ENCODE measurements at regions not wholly inside any gene's neighbourhood (a gene's known extent, or its start where the extent isn't known, plus 50 kb on each side); places are given as distances from the start of the nearest gene placed in this dataset.

- H3K79me2 ChIP-seq (ENCODE audit: low read length) = no peaks in the 10 kb centered on the region
- H3K27me3 ChIP-seq (ENCODE audit: low read length) = no peaks in the 10 kb centered on the region
- H3K36me3 ChIP-seq (ENCODE audit: insufficient read depth, low read length) = no peaks in the 10 kb centered on the region
- H2AFZ ChIP-seq (ENCODE audit: low read length) = no peak overlapping the region
- H3K4me2 ChIP-seq (ENCODE audit: low read depth, low read length, poor library complexity, severe bottlenecking) = peak overlapping the region; percentile 59
- H3K9me3 ChIP-seq (ENCODE audit: low read length) = no peaks in the 10 kb centered on the region; the same call in 1 of the 2 replicates
- H4K20me1 ChIP-seq (ENCODE audit: insufficient read depth, low read depth, low read length) = no peaks in the 10 kb centered on the region
- H3K9me2 ChIP-seq (replicated peaks; ENCODE audit: insufficient read depth, low read length) = no peaks in the 10 kb centered on the region
- peaks cover 29% of the 10 kb centered on the region for H3K4me1 ChIP-seq (ENCODE audit: low read length)
- H3K4me3 ChIP-seq (ENCODE audit: low read length) = no peak overlapping the region
- peak; percentile 94 for DNase-seq
- H3K27ac ChIP-seq (ENCODE audit: low read length) = peak overlapping the region; percentile 58
- H3K9ac ChIP-seq (ENCODE audit: low read length) = no peak overlapping the region
These were observed 353.8 kb downstream of the AACS start for GRCh38 chr12:125418902-125419564.

GRCh38 chr12:125424909-125425308 is 359.7 kb downstream of the AACS start:
- no peaks in the 10 kb centered on the region for H3K9me3 ChIP-seq (ENCODE audit: low read length)
- no peak overlapping the region for H3K27ac ChIP-seq (ENCODE audit: low read length)

GRCh38 chr12:125431516-125431915 is 366.3 kb downstream of the AACS start:
- Histone ChIP-seq H3K9me2 (replicated peaks; ENCODE audit: insufficient read depth, low read length) (no peaks in the 10 kb centered on the region), H3K27me3 (ENCODE audit: low read length) (no peaks in the 10 kb centered on the region), H3K79me2 (ENCODE audit: low read length) (no peaks in the 10 kb centered on the region), H4K20me1 (ENCODE audit: insufficient read depth, low read depth, low read length) (no peaks in the 10 kb centered on the region), H2AFZ (ENCODE audit: low read length) (no peak overlapping the region), H3K36me3 (ENCODE audit: insufficient read depth, low read length) (no peaks in the 10 kb centered on the region), H3K4me3 (ENCODE audit: low read length) (no peak overlapping the region), H3K4me2 (ENCODE audit: low read depth, low read length, poor library complexity, severe bottlenecking) (no peak overlapping the region), H3K27ac (ENCODE audit: low read length) (no peak overlapping the region), H3K9me3 (ENCODE audit: low read length) (no peaks in the 10 kb centered on the region), H3K9ac (ENCODE audit: low read length) (no peak overlapping the region), H3K4me1 (ENCODE audit: low read length) (no peaks in the 10 kb centered on the region)
- no peak for DNase-seq

More at GRCh38 chr12:125424909-125425308, 359.7 kb downstream of the AACS start:
- Histone ChIP-seq H3K9ac (ENCODE audit: low read length) (no peak overlapping the region), H3K27me3 (ENCODE audit: low read length) (no peaks in the 10 kb centered on the region), H3K4me1 (ENCODE audit: low read length) (no peaks in the 10 kb centered on the region), H3K79me2 (ENCODE audit: low read length) (no peaks in the 10 kb centered on the region), H3K4me2 (ENCODE audit: low read depth, low read length, poor library complexity, severe bottlenecking) (no peak overlapping the region), H3K36me3 (ENCODE audit: insufficient read depth, low read length) (no peaks in the 10 kb centered on the region), H4K20me1 (ENCODE audit: insufficient read depth, low read depth, low read length) (no peaks in the 10 kb centered on the region), H3K9me2 (replicated peaks; ENCODE audit: insufficient read depth, low read length) (no peaks in the 10 kb centered on the region), H3K4me3 (ENCODE audit: low read length) (no peak overlapping the region), H2AFZ (ENCODE audit: low read length) (no peak overlapping the region)
- DNase-seq = no peak

GRCh38 chr12:125434131-125434530 is 368.9 kb downstream of the AACS start:
- no peak overlapping the region for H2AFZ ChIP-seq (ENCODE audit: low read length)
- no peak overlapping the region for H3K9ac ChIP-seq (ENCODE audit: low read length)
- H3K4me3 ChIP-seq (ENCODE audit: low read length) = no peak overlapping the region
- H3K4me2 ChIP-seq (ENCODE audit: low read depth, low read length, poor library complexity, severe bottlenecking) = no peak overlapping the region
- no peaks in the 10 kb centered on the region for H3K27me3 ChIP-seq (ENCODE audit: low read length)
- no peaks in the 10 kb centered on the region for H3K36me3 ChIP-seq (ENCODE audit: insufficient read depth, low read length)
- H3K27ac ChIP-seq (ENCODE audit: low read length) = no peak overlapping the region
- H4K20me1 ChIP-seq (ENCODE audit: insufficient read depth, low read depth, low read length) = no peaks in the 10 kb centered on the region
- H3K4me1 ChIP-seq (ENCODE audit: low read length) = no peaks in the 10 kb centered on the region
- DNase-seq = no peak
- no peaks in the 10 kb centered on the region for H3K9me2 ChIP-seq (replicated peaks; ENCODE audit: insufficient read depth, low read length)
- no peaks in the 10 kb centered on the region for H3K79me2 ChIP-seq (ENCODE audit: low read length)
- no peaks in the 10 kb centered on the region for H3K9me3 ChIP-seq (ENCODE audit: low read length)

- Histone ChIP-seq H3K9me3 (ENCODE audit: low read length) (no peaks in the 10 kb centered on the region), H3K4me2 (ENCODE audit: low read depth, low read length, poor library complexity, severe bottlenecking) (no peak overlapping the region), H3K36me3 (ENCODE audit: insufficient read depth, low read length) (no peaks in the 10 kb centered on the region), H3K9me2 (replicated peaks; ENCODE audit: insufficient read depth, low read length) (no peaks in the 10 kb centered on the region), H3K9ac (ENCODE audit: low read length) (no peak overlapping the region), H3K27ac (ENCODE audit: low read length) (no peak overlapping the region), H3K4me1 (ENCODE audit: low read length) (no peaks in the 10 kb centered on the region), H3K27me3 (ENCODE audit: low read length) (no peaks in the 10 kb centered on the region), H4K20me1 (ENCODE audit: insufficient read depth, low read depth, low read length) (no peaks in the 10 kb centered on the region), H3K4me3 (ENCODE audit: low read length) (no peak overlapping the region), H2AFZ (ENCODE audit: low read length) (no peak overlapping the region), H3K79me2 (ENCODE audit: low read length) (no peaks in the 10 kb centered on the region)
- DNase-seq = no peak
These were observed 369.8 kb downstream of the AACS start for GRCh38 chr12:125434936-125435443.

- Histone ChIP-seq H3K36me3 (ENCODE audit: insufficient read depth, low read length) (no peaks in the 10 kb centered on the region), H3K9ac (ENCODE audit: low read length) (no peak overlapping the region), H2AFZ (ENCODE audit: low read length) (no peak overlapping the region), H3K27ac (ENCODE audit: low read length) (no peak overlapping the region), H4K20me1 (ENCODE audit: insufficient read depth, low read depth, low read length) (no peaks in the 10 kb centered on the region), H3K9me3 (ENCODE audit: low read length) (no peaks in the 10 kb centered on the region), H3K27me3 (ENCODE audit: low read length) (no peaks in the 10 kb centered on the region), H3K4me1 (ENCODE audit: low read length) (no peaks in the 10 kb centered on the region), H3K9me2 (replicated peaks; ENCODE audit: insufficient read depth, low read length) (no peaks in the 10 kb centered on the region), H3K4me3 (ENCODE audit: low read length) (no peak overlapping the region), H3K4me2 (ENCODE audit: low read depth, low read length, poor library complexity, severe bottlenecking) (no peak overlapping the region), H3K79me2 (ENCODE audit: low read length) (no peaks in the 10 kb centered on the region)
- no peak for DNase-seq
These were observed 370.6 kb downstream of the AACS start for GRCh38 chr12:125435871-125436270.

GRCh38 chr12:125436686-125437085 is 371.5 kb downstream of the AACS start:
- Histone ChIP-seq H3K4me1 (ENCODE audit: low read length) (no peaks in the 10 kb centered on the region), H3K79me2 (ENCODE audit: low read length) (no peaks in the 10 kb centered on the region), H2AFZ (ENCODE audit: low read length) (no peak overlapping the region), H4K20me1 (ENCODE audit: insufficient read depth, low read depth, low read length) (no peaks in the 10 kb centered on the region), H3K4me2 (ENCODE audit: low read depth, low read length, poor library complexity, severe bottlenecking) (no peak overlapping the region), H3K9me3 (ENCODE audit: low read length) (no peaks in the 10 kb centered on the region), H3K9ac (ENCODE audit: low read length) (no peak overlapping the region), H3K27me3 (ENCODE audit: low read length) (no peaks in the 10 kb centered on the region), H3K27ac (ENCODE audit: low read length) (no peak overlapping the region), H3K9me2 (replicated peaks; ENCODE audit: insufficient read depth, low read length) (no peaks in the 10 kb centered on the region), H3K4me3 (ENCODE audit: low read length) (no peak overlapping the region), H3K36me3 (ENCODE audit: insufficient read depth, low read length) (no peaks in the 10 kb centered on the region)
- no peak for DNase-seq

- Histone ChIP-seq H2AFZ (ENCODE audit: low read length) (no peak overlapping the region), H4K20me1 (ENCODE audit: insufficient read depth, low read depth, low read length) (no peaks in the 10 kb centered on the region), H3K27me3 (ENCODE audit: low read length) (no peaks in the 10 kb centered on the region), H3K9ac (ENCODE audit: low read length) (no peak overlapping the region), H3K4me1 (ENCODE audit: low read length) (no peaks in the 10 kb centered on the region), H3K9me2 (replicated peaks; ENCODE audit: insufficient read depth, low read length) (no peaks in the 10 kb centered on the region), H3K4me2 (ENCODE audit: low read depth, low read length, poor library complexity, severe bottlenecking) (no peak overlapping the region), H3K4me3 (ENCODE audit: low read length) (no peak overlapping the region), H3K9me3 (ENCODE audit: low read length) (no peaks in the 10 kb centered on the region), H3K27ac (ENCODE audit: low read length) (no peak overlapping the region), H3K79me2 (ENCODE audit: low read length) (no peaks in the 10 kb centered on the region), H3K36me3 (ENCODE audit: insufficient read depth, low read length) (no peaks in the 10 kb centered on the region)
- DNase-seq = no peak
These were observed 375.2 kb downstream of the AACS start for GRCh38 chr12:125440399-125440798.
